ENCODE measurements at regions not wholly inside any gene's neighbourhood (a gene's known extent, or its start where the extent isn't known, plus 50 kb on each side); places are given as distances from the start of the nearest gene placed in this dataset.

GRCh38 chr3:83734656-83735055, 1224.1 kb upstream of the CADM2 start:
- H3K4me3 ChIP-seq (ENCODE audit: low read depth, low read length) = no peak overlapping the region
- TF ChIP-seq CTCF (IDR thresholded peaks at IDR 0.05; ENCODE audit: low read depth, low read length) (no peak), POLR2A (IDR thresholded peaks at IDR 0.05; ENCODE audit: extremely low read depth, insufficient read length) (no peak)
- DNase-seq (ENCODE audit: low read depth) = no peak

- TF ChIP-seq POLR2A (IDR thresholded peaks at IDR 0.05; ENCODE audit: extremely low read depth, insufficient read length) (no peak), CTCF (IDR thresholded peaks at IDR 0.05; ENCODE audit: low read depth, low read length) (no peak), MYC (IDR thresholded peaks at IDR 0.05; ENCODE audit: low read depth, low read length) (peak; percentile 55)
- TF ChIP-seq, protein P1, sequence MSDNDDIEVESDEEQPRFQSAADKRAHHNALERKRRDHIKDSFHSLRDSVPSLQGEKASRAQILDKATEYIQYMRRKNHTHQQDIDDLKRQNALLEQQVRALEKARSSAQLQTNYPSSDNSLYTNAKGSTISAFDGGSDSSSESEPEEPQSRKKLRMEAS (IDR thresholded peaks at IDR 0.05; ENCODE audit: low read depth, low read length) = 0 out of 2 replicates have a peak, but pooled peaks have one; percentile 17
- no peak overlapping the region for H3K4me3 ChIP-seq (ENCODE audit: low read depth, low read length)
- DNase-seq (ENCODE audit: low read depth) = peak; percentile 82
These were observed 1220.6 kb upstream of the CADM2 start for GRCh38 chr3:83738202-83738601.

DNA sequence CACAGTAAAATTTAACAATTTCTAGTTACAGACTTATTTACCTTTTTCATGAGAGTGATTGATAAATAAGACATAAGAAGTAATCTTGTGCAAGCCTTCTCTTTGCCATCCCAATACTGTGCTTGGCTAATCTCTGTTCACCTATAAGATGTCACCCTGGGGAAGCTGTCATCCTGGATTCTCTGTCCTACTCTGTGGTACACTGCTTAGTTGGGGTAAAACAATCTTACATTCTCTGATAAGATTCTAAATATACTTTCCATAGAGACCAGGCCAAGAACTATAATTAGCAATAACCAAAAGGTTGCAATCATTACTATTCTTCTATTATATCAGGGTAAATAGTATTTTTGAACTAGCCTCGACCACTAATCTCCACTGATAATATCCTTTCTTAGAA, 1218.3 kb upstream of the CADM2 start:
- no peak overlapping the region for H3K4me3 ChIP-seq (ENCODE audit: low read depth, low read length)
- TF ChIP-seq, protein P1 (IDR thresholded peaks at IDR 0.05; ENCODE audit: low read depth, low read length) = no peak
- TF ChIP-seq CTCF (IDR thresholded peaks at IDR 0.05; ENCODE audit: low read depth, low read length) (no peak), MYC (IDR thresholded peaks at IDR 0.05; ENCODE audit: low read depth, low read length) (no peak), POLR2A (IDR thresholded peaks at IDR 0.05; ENCODE audit: extremely low read depth, insufficient read length) (no peak)
- no peak for DNase-seq (ENCODE audit: low read depth)

DNA sequence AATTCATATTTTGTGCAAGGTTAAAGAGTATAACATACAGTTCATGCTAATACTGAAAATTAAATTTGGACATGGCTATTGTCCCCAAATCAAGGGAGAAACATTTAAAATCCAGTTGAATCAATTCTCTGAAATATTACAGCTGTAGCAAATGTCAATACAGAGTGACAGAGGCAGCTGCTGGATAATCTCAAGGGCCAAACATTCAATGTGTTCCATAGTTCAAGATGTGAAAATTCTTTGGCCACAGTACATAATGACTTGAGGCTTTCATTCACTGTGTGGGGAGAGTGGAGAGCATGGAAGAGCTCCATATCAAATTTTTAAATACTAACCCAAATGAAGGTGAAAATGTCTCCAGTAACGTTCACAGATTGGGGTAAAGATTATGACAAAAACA, 1192.8 kb upstream of the CADM2 start:
- DNase-seq (ENCODE audit: low read depth) = no peak
- no peak overlapping the region for H3K4me3 ChIP-seq (ENCODE audit: low read depth, low read length)
- TF ChIP-seq, protein P1 (IDR thresholded peaks at IDR 0.05; ENCODE audit: low read depth, low read length) = no peak
- TF ChIP-seq POLR2A (IDR thresholded peaks at IDR 0.05; ENCODE audit: extremely low read depth, insufficient read length) = no peak
- TF ChIP-seq CTCF (IDR thresholded peaks at IDR 0.05; ENCODE audit: low read depth, low read length) = no peak
- TF ChIP-seq MYC (IDR thresholded peaks at IDR 0.05; ENCODE audit: low read depth, low read length) = no peak

GRCh38 chr3:83769791-83770663, 1188.8 kb upstream of the CADM2 start:
- no peak for TF ChIP-seq MYC (IDR thresholded peaks at IDR 0.05; ENCODE audit: low read depth, low read length)
- no peak for TF ChIP-seq CTCF (IDR thresholded peaks at IDR 0.05; ENCODE audit: low read depth, low read length)
- TF ChIP-seq, protein P1 (IDR thresholded peaks at IDR 0.05; ENCODE audit: low read depth, low read length) = no peak
- no peak for TF ChIP-seq POLR2A (IDR thresholded peaks at IDR 0.05; ENCODE audit: extremely low read depth, insufficient read length)
- no peak overlapping the region for H3K4me3 ChIP-seq (ENCODE audit: low read depth, low read length)
- DNase-seq (ENCODE audit: low read depth) = no peak

Measured in NB4 (cell line).